ENCODE measurements at regions not wholly inside any gene's neighbourhood (a gene's known extent, or its start where the extent isn't known, plus 50 kb on each side); places are given as distances from the start of the nearest gene placed in this dataset.

GRCh38 chr10:3516923-3517255 lies 268.1 kb downstream of the KLF6 start:
- TF ChIP-seq CTCF (IDR thresholded peaks at IDR 0.05 in 4 of 5, conservative IDR thresholded peaks at IDR 0.05 in 1 of 5) (no peak), POLR2A (IDR thresholded peaks at IDR 0.05) (no peak)

Measured in gastrocnemius medialis (tissue), 4 donors.